ENCODE measurements at regions not wholly inside any gene's neighbourhood (a gene's known extent, or its start where the extent isn't known, plus 50 kb on each side); places are given as distances from the start of the nearest gene placed in this dataset.

- Histone ChIP-seq H3K9ac (ENCODE audit: low read depth, low read length) (no peak overlapping the region), H3K4me3 (ENCODE audit: low read depth in 1 of 2, low read length in 2 of 2) (no peak overlapping the region), H4K20me1 (ENCODE audit: insufficient read depth, low read length) (no peaks in the 10 kb centered on the region), H3K27me3 (ENCODE audit: insufficient read depth, low read length, poor library complexity) (no peaks in the 10 kb centered on the region), H2AFZ (ENCODE audit: low read depth, low read length) (no peak overlapping the region), H3K4me2 (ENCODE audit: insufficient read depth, low read length) (no peak overlapping the region), H3K36me3 (ENCODE audit: insufficient read depth, low read length) (no peaks in the 10 kb centered on the region), H3K4me1 (ENCODE audit: insufficient read depth, low read length) (no peaks in the 10 kb centered on the region), H3K79me2 (ENCODE audit: insufficient read depth, low read length) (no peaks in the 10 kb centered on the region), H3K9me3 (ENCODE audit: insufficient read depth, low read length, severe bottlenecking) (no peaks in the 10 kb centered on the region), H3K27ac (ENCODE audit: low read length) (no peak overlapping the region)
- TF ChIP-seq EZH2 (IDR thresholded peaks at IDR 0.05; ENCODE audit: borderline replicate concordance, low read depth, low read length, severe bottlenecking) (no peak), CTCF (IDR thresholded peaks at IDR 0.05; ENCODE audit: borderline replicate concordance, extremely low read depth, low read length, poor library complexity, severe bottlenecking) (no peak)
- no peak for ATAC-seq (ENCODE audit: insufficient read depth, low read depth)
- no peak for DNase-seq
Observed at GRCh38 chr7:24152356-24152755, 131.6 kb upstream of the NPY start.

GRCh38 chr7:24152877-24153472, 131.0 kb upstream of the NPY start:
- DNase-seq, result no peak
- TF ChIP-seq CTCF (IDR thresholded peaks at IDR 0.05; ENCODE audit: borderline replicate concordance, extremely low read depth, low read length, poor library complexity, severe bottlenecking), result no peak
- TF ChIP-seq EZH2 (IDR thresholded peaks at IDR 0.05; ENCODE audit: borderline replicate concordance, low read depth, low read length, severe bottlenecking), result no peak
- Histone ChIP-seq H4K20me1 (ENCODE audit: insufficient read depth, low read length) (no peaks in the 10 kb centered on the region), H3K4me1 (ENCODE audit: insufficient read depth, low read length) (no peaks in the 10 kb centered on the region), H3K4me2 (ENCODE audit: insufficient read depth, low read length) (no peak overlapping the region), H2AFZ (ENCODE audit: low read depth, low read length) (no peak overlapping the region), H3K4me3 (ENCODE audit: low read depth in 1 of 2, low read length in 2 of 2) (no peak overlapping the region), H3K9me3 (ENCODE audit: insufficient read depth, low read length, severe bottlenecking) (no peaks in the 10 kb centered on the region), H3K79me2 (ENCODE audit: insufficient read depth, low read length) (no peaks in the 10 kb centered on the region), H3K27ac (ENCODE audit: low read length) (no peak overlapping the region), H3K27me3 (ENCODE audit: insufficient read depth, low read length, poor library complexity) (no peaks in the 10 kb centered on the region), H3K36me3 (ENCODE audit: insufficient read depth, low read length) (no peaks in the 10 kb centered on the region), H3K9ac (ENCODE audit: low read depth, low read length) (no peak overlapping the region)
- ATAC-seq (ENCODE audit: insufficient read depth, low read depth), result no peak

GRCh38 chr7:24157666-24158065, 126.3 kb upstream of the NPY start:
- H3K36me3 ChIP-seq (ENCODE audit: insufficient read depth, low read length), result no peaks in the 10 kb centered on the region
- no peak overlapping the region for H3K4me3 ChIP-seq (ENCODE audit: low read depth in 1 of 2, low read length in 2 of 2)
- H2AFZ ChIP-seq (ENCODE audit: low read depth, low read length), result no peak overlapping the region
- no peaks in the 10 kb centered on the region for H3K27me3 ChIP-seq (ENCODE audit: insufficient read depth, low read length, poor library complexity)
- no peak overlapping the region for H3K4me2 ChIP-seq (ENCODE audit: insufficient read depth, low read length)
- no peaks in the 10 kb centered on the region for H3K9me3 ChIP-seq (ENCODE audit: insufficient read depth, low read length, severe bottlenecking)
- H4K20me1 ChIP-seq (ENCODE audit: insufficient read depth, low read length), result no peaks in the 10 kb centered on the region
- H3K4me1 ChIP-seq (ENCODE audit: insufficient read depth, low read length), result no peaks in the 10 kb centered on the region
- no peak overlapping the region for H3K9ac ChIP-seq (ENCODE audit: low read depth, low read length)
- no peaks in the 10 kb centered on the region for H3K79me2 ChIP-seq (ENCODE audit: insufficient read depth, low read length)
- no peak for ATAC-seq (ENCODE audit: insufficient read depth, low read depth)
- TF ChIP-seq CTCF (IDR thresholded peaks at IDR 0.05; ENCODE audit: borderline replicate concordance, extremely low read depth, low read length, poor library complexity, severe bottlenecking) (no peak), EZH2 (IDR thresholded peaks at IDR 0.05; ENCODE audit: borderline replicate concordance, low read depth, low read length, severe bottlenecking) (no peak)
- H3K27ac ChIP-seq (ENCODE audit: low read length), result no peak overlapping the region
- DNase-seq, result no peak

GRCh38 chr7:24158975-24159374, 125.0 kb upstream of the NPY start:
- H3K4me2 ChIP-seq (ENCODE audit: insufficient read depth, low read length), result no peak overlapping the region
- no peaks in the 10 kb centered on the region for H3K79me2 ChIP-seq (ENCODE audit: insufficient read depth, low read length)
- H3K27ac ChIP-seq (ENCODE audit: low read length), result no peak overlapping the region
- H3K9me3 ChIP-seq (ENCODE audit: insufficient read depth, low read length, severe bottlenecking), result no peaks in the 10 kb centered on the region
- H3K4me3 ChIP-seq (ENCODE audit: low read depth in 1 of 2, low read length in 2 of 2), result no peak overlapping the region
- TF ChIP-seq CTCF (IDR thresholded peaks at IDR 0.05; ENCODE audit: borderline replicate concordance, extremely low read depth, low read length, poor library complexity, severe bottlenecking), result no peak
- H3K36me3 ChIP-seq (ENCODE audit: insufficient read depth, low read length), result no peaks in the 10 kb centered on the region
- DNase-seq (no peak), ATAC-seq (ENCODE audit: insufficient read depth, low read depth) (no peak)
- H3K4me1 ChIP-seq (ENCODE audit: insufficient read depth, low read length), result no peaks in the 10 kb centered on the region
- no peaks in the 10 kb centered on the region for H4K20me1 ChIP-seq (ENCODE audit: insufficient read depth, low read length)
- H3K27me3 ChIP-seq (ENCODE audit: insufficient read depth, low read length, poor library complexity), result no peaks in the 10 kb centered on the region
- H3K9ac ChIP-seq (ENCODE audit: low read depth, low read length), result no peak overlapping the region
- H2AFZ ChIP-seq (ENCODE audit: low read depth, low read length), result no peak overlapping the region

All from DND-41 (cell line).